ENCODE measurements at regions not wholly inside any gene's neighbourhood (a gene's known extent, or its start where the extent isn't known, plus 50 kb on each side); places are given as distances from the start of the nearest gene placed in this dataset.

GRCh38 chr15:39173426-39173825, 407.5 kb upstream of the THBS1 start:
- intact Hi-C loops (cut with DNase I; ENCODE audit: low total_unique reads): loop anchor here (2.0 to 5.0 kb wide), 2 partner anchors 409 to 579 kb away; no protein-coding TSS in a partner anchor
- Histone ChIP-seq H3K4me1 (peaks cover 0 to 18% (median 7%) of the 10 kb centered on the region in 4 donors), H3K36me3 (no peaks in the 10 kb centered on the region), H3K4me3 (no peak overlapping the region), H3K9me3 (no peaks in the 10 kb centered on the region), H3K27ac (no peak overlapping the region), H3K27me3 (no peaks in the 10 kb centered on the region)
- DNase-seq: no peak
- TF ChIP-seq CTCF (IDR thresholded peaks at IDR 0.05): no peak

DNA sequence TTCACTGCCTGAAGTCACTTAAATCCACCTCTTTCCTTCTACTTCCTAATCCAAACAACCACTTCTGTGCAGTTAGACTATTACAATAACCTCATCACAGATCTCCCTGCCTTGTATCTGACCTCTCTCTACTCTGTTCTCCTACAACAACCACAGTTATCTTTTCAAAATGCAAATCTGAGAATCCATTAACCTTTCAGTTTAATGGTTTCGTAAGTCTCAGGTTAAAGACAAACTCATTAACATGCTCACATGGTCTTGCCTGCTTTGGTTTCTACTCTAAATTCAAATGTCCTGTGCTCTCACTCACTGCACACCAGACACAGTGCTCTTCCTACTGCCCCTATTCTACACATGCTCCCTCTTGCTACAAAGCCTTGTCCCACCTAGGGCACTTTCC, 406.5 kb upstream of the THBS1 start:
- no peak for DNase-seq
- H3K36me3 ChIP-seq: no peaks in the 10 kb centered on the region
- no peak overlapping the region for H3K27ac ChIP-seq
- no peaks in the 10 kb centered on the region for H3K27me3 ChIP-seq
- intact Hi-C loops (cut with DNase I; ENCODE audit: low total_unique reads): loop anchor here (5.0 kb wide), 1 partner anchor 578 kb away; no protein-coding TSS in a partner anchor
- no peak for TF ChIP-seq CTCF (IDR thresholded peaks at IDR 0.05)
- no peak overlapping the region for H3K4me3 ChIP-seq
- no peaks in the 10 kb centered on the region for H3K9me3 ChIP-seq
- H3K4me1 ChIP-seq: peaks cover 0 to 18% (median 7%) of the 10 kb centered on the region in 4 donors

DNA sequence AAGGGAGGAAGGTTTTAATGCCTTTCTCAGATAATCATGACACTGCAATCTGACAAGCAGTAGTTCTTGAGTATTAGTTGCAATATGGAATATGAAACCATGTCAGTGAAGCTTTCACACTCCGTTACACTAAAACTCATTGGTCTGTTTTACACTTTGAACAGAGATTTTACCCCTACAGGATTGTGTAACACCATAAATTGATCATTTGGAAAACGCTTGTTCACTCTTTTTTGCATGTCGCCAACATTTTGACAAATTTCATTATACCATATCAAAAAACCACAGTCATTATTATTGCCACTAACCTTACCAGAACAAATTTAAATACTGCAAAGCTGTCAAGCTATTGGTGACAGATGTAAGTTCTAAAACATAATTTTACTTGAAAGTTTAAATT, 404.8 kb upstream of the THBS1 start:
- DNase-seq: no peak
- Histone ChIP-seq H3K36me3 (no peaks in the 10 kb centered on the region), H3K4me1 (peaks cover 0 to 18% (median 7%) of the 10 kb centered on the region in 4 donors), H3K9me3 (no peaks in the 10 kb centered on the region), H3K27ac (no peak overlapping the region), H3K4me3 (no peak overlapping the region), H3K27me3 (no peaks in the 10 kb centered on the region)
- intact Hi-C loops (cut with DNase I; ENCODE audit: low total_unique reads): no loop called here
- TF ChIP-seq CTCF (IDR thresholded peaks at IDR 0.05): no peak

DNA sequence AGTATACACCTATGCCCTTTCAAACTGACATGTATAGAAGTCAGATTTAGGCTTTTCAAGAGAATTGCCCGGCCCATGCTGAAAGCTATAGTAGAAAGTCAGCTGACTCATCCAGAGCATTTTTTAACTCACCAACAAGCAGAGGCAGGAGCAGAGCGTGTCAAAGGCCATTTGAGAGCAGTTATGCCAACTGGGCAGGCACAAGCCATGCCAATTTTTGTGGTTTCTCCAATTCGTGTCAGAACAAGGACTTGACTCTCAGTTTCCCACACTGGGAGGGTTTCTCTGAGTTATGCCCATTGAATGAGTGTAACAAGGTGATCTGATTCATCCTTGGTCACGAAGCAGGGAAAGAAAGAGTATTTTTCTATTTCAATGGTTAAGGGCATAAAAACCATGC, 403.3 kb upstream of the THBS1 start:
- Histone ChIP-seq H3K27me3 (no peaks in the 10 kb centered on the region), H3K36me3 (no peaks in the 10 kb centered on the region), H3K27ac (no peak overlapping the region), H3K4me1 (peaks cover 0 to 9% (median under 1%) of the 10 kb centered on the region in 4 donors), H3K9me3 (no peaks in the 10 kb centered on the region), H3K4me3 (no peak overlapping the region)
- no peak for DNase-seq
- no peak for TF ChIP-seq CTCF (IDR thresholded peaks at IDR 0.05)
- intact Hi-C loops (cut with DNase I; ENCODE audit: low total_unique reads): no loop called here

- Histone ChIP-seq H3K4me1 (no peaks in the 10 kb centered on the region), H3K4me3 (no peak overlapping the region), H3K27ac (no peak overlapping the region), H3K27me3 (no peaks in the 10 kb centered on the region), H3K9me3 (no peaks in the 10 kb centered on the region), H3K36me3 (no peaks in the 10 kb centered on the region)
- intact Hi-C loops (cut with DNase I; ENCODE audit: low total_unique reads): no loop called here
- DNase-seq: no peak
- no peak for TF ChIP-seq CTCF (IDR thresholded peaks at IDR 0.05)
These were observed 400.8 kb upstream of the THBS1 start for GRCh38 chr15:39180030-39180429.

GRCh38 chr15:39180483-39180933, 400.4 kb upstream of the THBS1 start:
- intact Hi-C loops (cut with DNase I; ENCODE audit: low total_unique reads): no loop called here
- Histone ChIP-seq H3K4me3 (no peak overlapping the region), H3K4me1 (no peaks in the 10 kb centered on the region), H3K36me3 (no peaks in the 10 kb centered on the region), H3K27me3 (no peaks in the 10 kb centered on the region), H3K27ac (no peak overlapping the region), H3K9me3 (no peaks in the 10 kb centered on the region)
- DNase-seq: no peak
- TF ChIP-seq CTCF (IDR thresholded peaks at IDR 0.05): no peak
